ENCODE measurements at regions not wholly inside any gene's neighbourhood (a gene's known extent, or its start where the extent isn't known, plus 50 kb on each side); places are given as distances from the start of the nearest gene placed in this dataset.

- H3K36me3 ChIP-seq (ENCODE audit: control insufficient read depth, insufficient read depth, low read length): no peaks in the 10 kb centered on the region
- no peaks in the 10 kb centered on the region for H3K27me3 Mint-ChIP-seq (ENCODE audit: insufficient read depth, unreplicated experiment)
- H3K4me3 Mint-ChIP-seq (ENCODE audit: unreplicated experiment): no peak overlapping the region
- no peaks in the 10 kb centered on the region for H3K9me3 ChIP-seq
- ChIA-PET POLR2A (no interaction called here), CTCF (no interaction called here)
- no peaks in the 10 kb centered on the region for H3K36me3 Mint-ChIP-seq (ENCODE audit: insufficient read depth, unreplicated experiment)
- no peaks in the 10 kb centered on the region for H3K9me3 Mint-ChIP-seq (ENCODE audit: unreplicated experiment)
- no TSS peak for BruUV-seq (replicated peaks)
- no peaks in the 10 kb centered on the region for H3K27me3 ChIP-seq (replicated peaks; ENCODE audit: control insufficient read depth, insufficient read depth, low read length)
- no peak overlapping the region for H3K4me3 ChIP-seq (ENCODE audit: low read depth, low read length)
- H3K4me1 Mint-ChIP-seq (ENCODE audit: low read depth, unreplicated experiment): no peaks in the 10 kb centered on the region
- TF ChIP-seq CTCF (IDR thresholded peaks at IDR 0.05; ENCODE audit: insufficient read depth in 1 of 2, low read depth in 1 of 2, low read length in 1 of 2, severe bottlenecking in 1 of 2, unreplicated experiment in 1 of 2): no peak
- DNase-seq: no peak
- intact Hi-C loops (cut with micrococcal nuclease; ENCODE audit: unreplicated experiment): no loop called here
- H3K27ac Mint-ChIP-seq (ENCODE audit: unreplicated experiment): no peak overlapping the region
- no peaks in the 10 kb centered on the region for H3K4me1 ChIP-seq
Measured at GRCh38 chr4:184300816-184301215, 83.1 kb upstream of the ENPP6 start.

GRCh38 chr4:184298254-184298653 lies 80.6 kb upstream of the ENPP6 start:
- ChIA-PET POLR2A (no interaction called here), CTCF (no interaction called here)
- no peaks in the 10 kb centered on the region for H3K9me3 ChIP-seq
- Mint-ChIP-seq H3K36me3 (ENCODE audit: insufficient read depth, unreplicated experiment) (no peaks in the 10 kb centered on the region), H3K4me3 (ENCODE audit: unreplicated experiment) (no peak overlapping the region), H3K4me1 (ENCODE audit: low read depth, unreplicated experiment) (no peaks in the 10 kb centered on the region), H3K9me3 (ENCODE audit: unreplicated experiment) (no peaks in the 10 kb centered on the region), H3K27me3 (ENCODE audit: insufficient read depth, unreplicated experiment) (no peaks in the 10 kb centered on the region), H3K27ac (ENCODE audit: unreplicated experiment) (no peak overlapping the region)
- TF ChIP-seq CTCF (IDR thresholded peaks at IDR 0.05; ENCODE audit: insufficient read depth in 1 of 2, low read depth in 1 of 2, low read length in 1 of 2, severe bottlenecking in 1 of 2, unreplicated experiment in 1 of 2): no peak
- H3K36me3 ChIP-seq (ENCODE audit: control insufficient read depth, insufficient read depth, low read length): no peaks in the 10 kb centered on the region
- H3K27me3 ChIP-seq (replicated peaks; ENCODE audit: control insufficient read depth, insufficient read depth, low read length): no peaks in the 10 kb centered on the region
- intact Hi-C loops (cut with micrococcal nuclease; ENCODE audit: unreplicated experiment): no loop called here
- DNase-seq: no peak
- H3K4me3 ChIP-seq (ENCODE audit: low read depth, low read length): no peak overlapping the region
- no peaks in the 10 kb centered on the region for H3K4me1 ChIP-seq
- no TSS peak for BruUV-seq (replicated peaks)

GRCh38 chr4:184295206-184295605 lies 77.5 kb upstream of the ENPP6 start:
- TF ChIP-seq CTCF (IDR thresholded peaks at IDR 0.05; ENCODE audit: insufficient read depth in 1 of 2, low read depth in 1 of 2, low read length in 1 of 2, severe bottlenecking in 1 of 2, unreplicated experiment in 1 of 2): no peak
- H3K9me3 ChIP-seq: no peaks in the 10 kb centered on the region
- intact Hi-C loops (cut with micrococcal nuclease; ENCODE audit: unreplicated experiment): no loop called here
- no peak overlapping the region for H3K4me3 ChIP-seq (ENCODE audit: low read depth, low read length)
- Mint-ChIP-seq H3K9me3 (ENCODE audit: unreplicated experiment) (no peaks in the 10 kb centered on the region), H3K27ac (ENCODE audit: unreplicated experiment) (no peak overlapping the region), H3K4me1 (ENCODE audit: low read depth, unreplicated experiment) (no peaks in the 10 kb centered on the region), H3K36me3 (ENCODE audit: insufficient read depth, unreplicated experiment) (no peaks in the 10 kb centered on the region), H3K27me3 (ENCODE audit: insufficient read depth, unreplicated experiment) (no peaks in the 10 kb centered on the region), H3K4me3 (ENCODE audit: unreplicated experiment) (no peak overlapping the region)
- ChIA-PET CTCF (no interaction called here), POLR2A (no interaction called here)
- DNase-seq: no peak
- no peaks in the 10 kb centered on the region for H3K36me3 ChIP-seq (ENCODE audit: control insufficient read depth, insufficient read depth, low read length)
- H3K4me1 ChIP-seq: no peaks in the 10 kb centered on the region
- H3K27me3 ChIP-seq (replicated peaks; ENCODE audit: control insufficient read depth, insufficient read depth, low read length): no peaks in the 10 kb centered on the region
- BruUV-seq (replicated peaks): no TSS peak

Data from Caco-2 (cell line).